HG03520 (cell line): ENCODE measurements at regions not wholly inside any gene's neighbourhood (a gene's known extent, or its start where the extent isn't known, plus 50 kb on each side); places are given as distances from the start of the nearest gene placed in this dataset.
A peak's percentile ranks its signal among the peaks of the same experiment; 100 is the strongest.
"Not testable (repeated sequence)": the region's sequence is repeated elsewhere in the genome, so short reads cannot be mapped to it uniquely, and the experiment has no call there.

Experiments used
- ATAC-seq: cut with Tn5 transposase; IDR thresholded peaks from one replicate; pipeline ENCODE4 v1.9.1; 2021; ENCODE audit warnings: mild to moderate bottlenecking, moderate library complexity; ENCODE audit not compliant: unreplicated experiment

DNA sequence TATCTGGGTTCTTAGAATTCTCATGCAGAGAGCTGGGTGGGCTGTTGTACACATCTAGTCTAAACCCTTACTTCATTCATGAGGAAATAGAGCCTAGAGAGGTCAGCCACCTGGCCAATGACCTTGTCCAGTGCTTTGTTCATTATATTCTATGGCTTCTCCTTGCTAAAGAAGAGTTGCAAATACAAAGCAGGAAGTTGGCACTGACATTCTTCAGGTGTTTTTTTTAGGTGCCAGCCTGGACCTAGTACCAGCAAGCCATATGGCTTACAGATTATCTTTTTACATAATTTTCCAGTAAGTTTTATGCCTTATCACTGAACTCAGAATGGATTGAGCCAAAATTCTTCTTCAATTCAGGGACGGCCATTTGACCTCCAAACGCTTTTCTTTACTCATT, 54.7 kb upstream of the PGM2 start:
- ATAC-seq: no peak

DNA sequence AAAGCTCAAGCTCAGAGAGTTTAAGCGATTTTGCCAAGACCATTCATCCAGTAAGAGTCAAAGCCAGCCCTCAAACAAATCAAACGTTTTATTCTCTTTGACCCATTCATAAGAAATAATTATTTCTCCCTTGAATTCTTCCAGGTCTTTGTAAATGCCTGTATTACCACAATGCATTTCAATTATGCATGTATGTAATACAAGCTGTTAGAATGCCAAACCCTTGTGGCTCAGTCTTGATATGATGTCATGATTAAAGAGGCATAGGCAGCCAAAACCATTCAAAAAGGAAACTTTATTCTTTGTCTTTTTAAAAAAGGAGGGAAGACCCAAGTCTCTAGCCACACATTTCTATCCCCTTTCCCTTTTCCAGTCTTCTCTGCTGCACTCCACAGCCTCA, 56.5 kb upstream of the PGM2 start:
- no peak for ATAC-seq

DNA sequence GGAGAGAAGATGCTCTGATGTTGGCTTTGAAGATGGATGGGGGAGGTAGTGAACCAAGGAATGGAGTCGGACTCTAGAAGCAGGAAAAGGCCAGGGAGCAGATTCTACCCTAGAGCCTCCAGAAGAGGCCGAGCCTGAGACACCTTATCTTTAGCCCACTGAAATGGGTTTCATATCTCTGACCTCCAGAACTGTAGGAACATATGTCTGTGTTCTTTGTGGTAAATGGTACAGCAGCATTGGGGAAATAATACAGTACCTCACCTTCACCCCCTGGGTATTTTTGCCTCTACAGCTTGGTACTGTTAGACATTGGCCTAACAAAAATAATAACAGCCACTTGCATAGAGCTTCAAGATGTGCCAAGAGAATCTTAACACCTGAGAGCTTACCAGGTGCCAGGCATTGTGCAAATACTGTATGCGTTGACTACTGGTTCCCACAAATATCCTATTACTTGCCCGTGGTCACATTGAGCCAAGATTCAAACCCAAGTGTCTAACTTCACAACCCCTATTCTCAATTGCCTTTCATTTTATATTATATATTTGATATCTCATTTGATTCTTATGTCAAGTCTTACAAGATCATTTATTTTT, 57.0 kb upstream of the PGM2 start:
- no peak for ATAC-seq

DNA sequence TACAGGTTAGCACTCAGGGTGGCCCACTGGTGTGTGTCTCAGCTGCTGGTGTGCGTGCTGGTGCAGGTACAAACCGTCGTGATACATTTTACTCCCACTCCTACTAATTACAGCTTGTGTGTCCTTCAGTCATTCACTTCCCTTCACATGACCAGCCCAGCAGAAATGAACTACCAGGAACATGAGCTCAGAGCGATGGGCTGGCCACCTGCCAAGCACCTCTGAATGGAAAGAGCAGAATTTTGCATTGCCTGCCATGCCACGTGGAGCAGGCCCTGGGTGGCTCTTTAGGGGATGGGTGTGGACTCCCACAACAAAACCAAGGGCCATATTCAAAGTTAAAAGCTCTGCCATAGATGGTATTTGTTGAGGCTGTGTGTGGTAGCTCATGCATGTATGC, 58.9 kb upstream of the PGM2 start:
- no peak for ATAC-seq

DNA sequence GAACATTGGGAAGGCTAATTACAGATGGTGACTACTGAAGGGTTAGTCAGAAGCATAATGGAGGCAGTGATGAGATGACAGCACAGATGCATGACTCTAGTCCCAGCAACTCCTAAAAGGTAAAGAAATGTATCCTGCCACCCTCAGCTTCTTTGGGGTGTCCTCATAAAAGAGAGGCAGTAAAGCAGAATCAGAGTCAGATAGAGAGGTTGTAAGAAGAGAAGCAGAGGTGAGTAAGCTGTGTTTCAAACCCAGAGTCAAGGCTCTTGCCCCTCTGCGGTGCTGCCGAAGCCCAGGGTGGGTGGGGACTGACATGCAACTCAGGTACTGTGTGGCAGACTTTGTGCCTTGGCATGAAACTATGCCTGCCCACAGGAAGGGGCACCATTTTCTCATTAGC, 59.5 kb upstream of the PGM2 start:
- ATAC-seq: no peak

DNA sequence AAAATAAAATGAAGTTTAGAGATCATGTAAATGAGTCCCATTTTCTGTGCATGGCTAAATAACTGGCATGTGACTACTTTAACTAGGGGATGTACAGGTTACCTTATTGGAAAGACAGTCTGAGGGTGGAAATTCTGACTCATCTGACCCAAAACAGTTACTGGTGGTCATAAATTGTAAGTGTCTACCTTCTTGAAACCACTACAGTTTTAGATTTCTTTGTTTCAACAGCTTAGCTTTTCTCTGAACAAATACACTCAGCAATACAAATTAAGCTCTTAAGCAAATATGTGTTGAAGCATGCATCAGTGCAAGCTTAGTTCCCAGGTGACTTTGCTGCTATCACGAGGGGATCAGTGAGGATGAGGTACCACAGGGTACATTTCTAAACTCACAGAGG, 60.7 kb upstream of the PGM2 start:
- peak; percentile 70 for ATAC-seq

DNA sequence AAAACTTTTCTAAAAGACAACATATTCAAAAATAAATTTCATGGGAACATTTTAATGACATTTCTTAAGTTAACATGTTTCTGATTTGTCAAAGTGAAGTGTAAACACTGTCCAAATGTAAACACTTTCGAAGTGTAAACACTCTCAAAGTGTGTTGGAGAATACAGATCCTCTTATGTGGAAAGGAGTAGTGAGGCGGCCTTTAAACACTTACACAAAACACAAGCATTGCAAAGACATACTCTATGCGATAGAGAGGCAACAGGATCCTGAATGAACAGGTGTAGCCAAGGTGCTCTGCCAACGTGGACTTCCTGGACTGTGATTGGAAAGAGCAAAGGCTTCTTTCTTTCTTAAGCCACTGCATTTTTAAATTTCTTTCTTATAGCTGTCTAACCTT, 62.7 kb upstream of the PGM2 start:
- ATAC-seq: no peak

DNA sequence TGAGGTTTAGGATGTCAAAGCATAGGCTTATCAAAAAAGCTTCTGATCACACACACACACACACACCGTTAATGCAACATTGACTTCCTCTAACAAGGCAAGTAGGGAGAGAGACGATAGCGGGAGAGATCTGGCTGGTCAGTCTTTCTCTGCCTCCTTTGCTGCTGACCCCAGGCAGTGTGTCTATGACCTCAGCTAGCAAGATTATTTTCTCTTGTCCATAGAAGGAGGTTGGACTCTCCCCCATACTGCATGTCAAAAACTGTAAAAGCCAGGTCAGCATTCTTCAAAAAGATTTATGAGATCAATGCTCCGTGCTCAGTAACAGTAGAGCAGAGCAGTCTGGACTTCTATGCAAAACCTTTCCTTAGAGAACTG, 63.5 kb upstream of the PGM2 start:
- no peak for ATAC-seq

DNA sequence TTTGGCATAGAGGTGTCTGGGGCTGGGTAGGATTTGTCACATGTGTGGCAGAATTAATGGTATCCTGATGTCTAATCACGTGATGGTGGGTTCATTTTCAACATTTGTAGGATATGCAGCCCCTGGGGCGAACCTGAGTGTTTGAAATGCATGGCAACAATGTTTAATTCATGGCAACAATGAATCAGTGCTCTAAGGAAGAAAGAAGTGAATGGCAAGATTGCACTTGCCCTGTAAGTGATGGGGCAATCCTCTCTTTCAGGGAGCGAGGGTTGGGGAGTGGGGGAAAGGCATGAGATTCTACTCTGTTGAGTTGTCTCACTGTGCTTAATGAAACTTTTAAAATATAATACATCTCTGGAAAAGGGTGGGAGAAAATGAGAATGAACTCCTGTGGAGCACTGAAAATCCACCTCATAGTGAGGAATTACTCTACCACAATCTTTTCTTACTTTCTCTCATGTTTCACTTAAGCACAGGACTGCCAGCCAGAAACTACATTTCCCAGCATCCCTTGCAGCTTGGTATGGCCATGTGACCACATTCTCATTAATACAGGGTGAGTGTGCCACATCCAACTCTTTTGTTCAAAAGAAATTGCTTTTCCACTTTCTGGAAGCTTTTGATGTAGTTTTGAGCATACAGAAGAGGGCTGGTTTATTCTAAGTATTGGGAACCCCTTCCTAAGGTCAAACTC, 64.0 kb upstream of the PGM2 start:
- no peak for ATAC-seq

DNA sequence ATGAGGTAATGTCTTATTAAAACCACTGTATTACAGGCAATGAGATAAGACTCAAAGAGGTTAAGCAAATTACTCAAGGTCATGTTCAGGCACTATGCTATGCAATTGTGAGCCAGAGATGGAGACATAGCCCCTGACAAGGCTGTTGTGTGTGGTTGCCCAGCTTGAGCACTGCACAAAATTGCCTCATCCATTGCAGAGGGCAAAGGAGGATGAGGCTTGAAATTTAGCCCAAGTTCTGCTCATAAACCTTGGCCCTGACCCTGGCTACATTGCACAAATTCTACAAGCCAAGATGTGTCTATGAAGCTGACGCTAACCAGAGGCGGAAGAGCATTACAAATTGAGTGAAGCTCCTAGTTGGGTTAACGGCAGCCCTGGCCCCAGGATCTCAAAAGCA, 65.6 kb upstream of the PGM2 start:
- no peak for ATAC-seq

DNA sequence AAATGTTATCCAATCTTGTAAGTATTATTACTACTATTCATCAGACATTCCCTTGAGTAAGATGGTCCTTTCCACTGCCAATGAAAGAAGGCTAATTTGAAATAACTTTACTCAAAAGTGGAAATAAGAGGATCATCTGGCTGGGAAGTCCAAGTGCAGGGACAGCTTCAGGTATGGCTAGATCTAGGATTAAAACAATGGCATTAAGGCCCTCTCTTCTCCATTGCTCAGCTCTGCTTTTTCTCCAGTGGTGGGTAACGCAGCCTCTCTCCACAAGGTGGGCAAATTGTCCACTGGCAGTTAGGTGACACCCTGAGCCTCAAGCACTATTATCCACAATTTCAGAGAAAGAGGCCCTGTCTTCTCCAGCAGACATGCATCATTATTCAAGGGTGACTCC, 66.7 kb upstream of the PGM2 start:
- no peak for ATAC-seq

DNA sequence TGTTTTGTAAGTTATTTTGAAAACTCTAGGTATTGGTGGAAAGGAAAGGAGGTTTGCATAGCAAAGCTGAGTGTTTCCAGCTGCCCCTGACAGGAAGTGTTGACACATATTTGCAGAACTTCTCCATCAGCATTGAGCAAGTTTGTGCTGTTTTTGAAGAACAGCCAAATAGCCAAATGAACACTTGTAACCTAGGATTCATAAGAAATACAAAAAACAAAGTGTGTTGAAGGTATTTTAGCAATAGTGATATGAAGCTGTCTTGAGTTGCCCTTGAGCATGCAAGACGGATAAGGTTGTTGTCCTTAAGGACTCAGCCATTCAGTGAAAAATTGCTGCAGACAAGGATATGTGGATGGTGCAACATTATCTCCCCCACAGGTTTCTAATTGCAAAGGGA, 68.3 kb upstream of the PGM2 start:
- ATAC-seq: no peak

DNA sequence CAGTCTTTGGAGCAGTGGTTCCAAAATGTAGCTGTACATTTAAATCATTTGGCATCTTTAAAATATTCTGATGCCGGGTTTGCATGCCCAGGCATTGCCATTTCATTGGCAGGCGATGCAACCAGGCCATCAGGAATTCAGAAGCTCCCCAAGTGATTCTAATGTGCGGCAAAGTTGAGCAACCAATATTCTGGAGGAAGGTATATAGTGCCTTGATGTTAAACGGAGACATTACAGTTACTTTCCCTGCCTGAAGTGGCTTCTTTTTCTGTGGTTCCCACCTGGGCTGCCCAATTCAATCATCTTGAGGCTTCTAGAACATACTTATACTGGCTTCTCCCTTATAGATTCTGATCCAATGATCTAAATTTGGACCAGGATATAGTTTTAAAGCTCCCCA, 68.7 kb upstream of the PGM2 start:
- no peak for ATAC-seq

DNA sequence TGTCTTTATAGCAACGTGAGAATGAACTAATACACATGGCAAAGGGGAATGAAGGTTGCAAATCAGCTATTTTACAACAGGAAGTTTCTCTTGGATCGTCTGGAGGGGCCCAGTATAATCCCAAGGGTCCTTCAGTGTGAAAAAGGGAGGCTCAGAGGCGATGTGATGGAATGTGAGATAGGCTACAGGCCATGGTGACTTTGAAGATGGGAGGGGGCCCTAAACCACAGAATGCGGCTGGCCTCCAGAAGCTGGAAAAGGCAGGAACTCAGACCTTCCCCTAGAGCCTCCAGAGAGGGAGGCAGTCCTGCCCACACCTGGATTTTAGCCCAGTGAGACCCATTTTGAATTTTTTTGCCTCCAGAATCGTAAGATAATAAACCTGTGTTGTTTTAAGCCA, 69.4 kb upstream of the PGM2 start:
- no peak for ATAC-seq

DNA sequence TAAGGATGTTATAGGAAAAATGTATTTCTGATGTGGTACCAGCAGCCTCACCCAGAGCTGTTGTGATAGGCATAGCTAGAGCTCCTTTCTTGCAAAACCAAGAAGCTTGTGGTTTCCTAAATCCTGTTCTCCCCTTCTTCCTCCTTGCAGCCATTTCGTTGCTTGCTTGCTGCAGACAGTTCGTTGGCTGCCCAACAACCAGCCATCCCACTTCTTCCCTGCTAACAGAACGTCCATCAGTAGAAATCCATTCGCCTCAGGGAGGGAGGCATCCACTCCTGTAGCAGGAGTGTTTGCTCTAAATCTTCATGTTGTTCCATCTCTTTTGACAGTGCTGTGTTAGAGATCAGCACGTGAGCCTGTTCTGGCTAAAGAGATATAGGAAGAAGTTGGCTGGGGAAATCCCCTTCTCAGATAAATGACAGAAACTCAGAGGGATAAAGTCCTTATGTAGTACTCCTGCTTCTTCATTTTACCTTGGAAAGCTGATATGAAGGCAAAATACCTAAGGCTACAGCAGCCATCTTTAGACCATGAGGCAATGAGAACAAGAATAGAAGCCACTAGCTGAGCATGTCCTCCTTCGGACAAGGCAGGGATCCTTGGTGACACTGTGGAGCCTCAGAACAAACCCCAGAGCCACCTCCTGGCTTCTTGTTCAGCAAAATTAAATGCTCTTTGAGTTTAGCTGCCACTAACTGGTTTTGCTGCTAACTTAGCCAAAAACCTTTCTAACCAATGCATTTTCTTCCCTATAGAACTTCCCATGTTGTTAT, 68.4 kb upstream of the RELL1 start:
- no peak for ATAC-seq

DNA sequence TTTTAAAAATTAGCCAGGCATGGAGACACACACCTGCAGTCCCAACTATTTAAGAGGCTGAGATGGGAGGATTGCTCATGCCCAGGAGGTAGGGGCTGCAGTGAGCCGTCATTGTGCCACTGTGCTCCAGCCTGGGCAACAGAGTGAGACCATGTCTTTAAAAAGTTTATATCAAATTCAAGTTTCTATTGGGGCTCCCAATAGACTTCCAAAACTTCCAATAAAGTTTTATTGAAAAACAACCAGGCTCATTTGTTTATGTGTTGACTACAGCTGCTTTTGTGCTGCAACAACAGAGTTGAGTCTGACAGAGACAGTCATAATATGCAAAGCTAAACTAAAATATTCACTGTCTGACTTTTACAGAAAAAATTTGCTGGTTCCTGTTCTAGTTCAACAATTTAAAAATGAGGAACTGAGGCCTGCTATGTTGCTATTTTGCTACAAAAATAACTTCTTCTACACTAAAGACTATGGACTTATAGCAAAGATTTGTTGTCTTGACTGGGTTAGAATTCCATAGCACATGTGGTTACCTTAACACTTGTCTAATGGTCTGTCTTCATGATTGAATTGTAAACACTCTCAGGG, 63.3 kb upstream of the RELL1 start:
- peak; percentile 71 for ATAC-seq

DNA sequence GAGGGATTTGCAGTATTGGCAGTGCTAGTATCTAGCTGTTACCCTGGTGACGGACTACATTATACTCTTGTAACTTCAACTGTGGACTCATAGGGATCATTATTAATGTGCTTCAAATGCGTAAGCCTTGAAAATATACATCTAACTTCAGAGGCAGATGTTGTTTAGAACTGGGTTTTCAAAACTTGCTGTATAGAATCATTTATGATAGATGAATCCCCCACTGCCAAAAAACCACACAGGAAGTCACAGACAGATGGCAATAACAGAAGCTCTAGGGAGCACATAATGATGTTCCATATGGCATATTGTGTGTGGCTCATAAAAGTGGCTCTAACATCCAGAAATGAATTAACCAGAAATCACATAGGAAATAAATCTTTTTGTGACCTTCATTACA, 62.3 kb upstream of the RELL1 start:
- no peak for ATAC-seq

DNA sequence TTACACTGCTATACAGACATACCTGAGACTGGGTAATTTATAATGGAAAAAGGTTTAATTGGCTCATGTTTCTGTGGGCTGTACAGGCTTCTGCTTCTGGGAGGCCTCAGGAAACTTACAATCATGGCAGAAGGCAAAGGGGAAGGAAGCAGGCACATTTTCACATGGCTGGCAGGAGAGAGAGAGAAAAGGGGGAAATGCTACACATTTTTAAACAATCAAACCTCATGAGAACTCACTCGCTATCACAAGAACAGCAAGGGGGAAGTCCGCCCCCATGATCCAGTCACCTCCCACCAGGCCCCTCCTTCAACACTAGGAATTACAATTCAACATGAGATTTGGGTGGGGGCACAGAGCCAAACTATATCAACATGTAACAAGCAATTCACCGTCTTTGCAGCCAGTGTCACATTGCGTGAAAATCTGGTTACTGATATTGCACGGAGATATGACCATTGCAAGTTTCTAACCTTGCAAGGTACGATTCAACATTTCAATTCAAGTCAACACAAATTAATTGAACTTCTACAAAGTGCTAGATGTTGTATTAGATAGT, 61.7 kb upstream of the RELL1 start:
- ATAC-seq: no peak

DNA sequence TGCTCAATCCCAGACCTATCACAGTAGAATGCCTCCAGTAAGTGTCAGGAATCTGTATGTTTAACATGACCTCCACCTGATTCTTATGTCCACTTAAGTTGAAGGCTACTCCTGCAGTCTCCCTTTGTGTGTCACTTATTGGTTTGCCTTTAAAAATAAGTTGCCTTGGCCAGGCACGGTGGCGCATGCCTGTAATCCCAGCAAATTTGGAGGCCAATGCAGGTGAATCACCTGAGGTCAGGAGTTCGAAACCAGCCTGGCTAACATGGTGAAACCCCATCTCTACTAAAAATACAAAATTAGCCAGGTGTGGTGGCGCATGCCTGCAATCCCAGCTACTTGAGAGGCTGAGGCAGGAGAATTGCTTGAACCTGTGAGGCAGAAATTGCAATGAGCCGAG, 60.7 kb upstream of the RELL1 start:
- not testable (repeated sequence) for ATAC-seq

DNA sequence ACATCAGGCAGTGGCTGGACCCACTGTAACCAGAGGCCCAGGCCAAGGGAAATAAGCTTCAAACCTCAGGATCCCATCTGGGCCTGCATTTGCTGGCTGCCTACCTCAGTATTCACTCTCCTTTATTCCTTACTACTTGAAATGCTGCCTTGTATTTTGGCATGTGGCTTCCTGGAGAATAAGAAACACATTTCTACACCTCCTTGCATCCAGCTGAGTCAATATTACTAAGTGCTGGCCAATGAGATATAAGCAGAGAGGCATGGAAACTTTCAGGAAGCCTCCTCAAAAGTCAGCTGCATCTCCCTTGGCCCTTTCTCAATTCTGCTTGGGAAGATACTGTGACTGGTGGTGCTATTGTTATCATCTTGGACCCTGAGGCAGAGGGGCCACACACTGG, 59.8 kb upstream of the RELL1 start:
- no peak for ATAC-seq

DNA sequence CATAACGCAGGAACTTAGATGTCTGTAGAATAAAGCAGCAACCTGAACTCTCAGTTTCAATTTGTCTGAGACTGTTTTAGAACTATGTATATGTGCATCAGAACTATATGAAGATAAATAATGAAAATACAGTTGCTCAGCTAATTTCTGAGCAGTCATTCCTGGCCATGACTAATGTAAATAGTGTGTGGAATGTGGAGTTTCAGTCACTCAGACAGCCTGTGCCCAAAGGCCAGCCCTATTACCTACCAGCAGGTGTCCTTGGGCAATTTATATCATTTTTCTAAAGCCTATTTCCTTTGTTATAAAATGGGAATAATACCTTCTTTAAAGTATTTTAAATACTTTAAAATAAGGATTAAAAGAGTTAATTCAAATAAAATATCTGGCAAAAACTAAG, 56.0 kb upstream of the RELL1 start:
- ATAC-seq: no peak

DNA sequence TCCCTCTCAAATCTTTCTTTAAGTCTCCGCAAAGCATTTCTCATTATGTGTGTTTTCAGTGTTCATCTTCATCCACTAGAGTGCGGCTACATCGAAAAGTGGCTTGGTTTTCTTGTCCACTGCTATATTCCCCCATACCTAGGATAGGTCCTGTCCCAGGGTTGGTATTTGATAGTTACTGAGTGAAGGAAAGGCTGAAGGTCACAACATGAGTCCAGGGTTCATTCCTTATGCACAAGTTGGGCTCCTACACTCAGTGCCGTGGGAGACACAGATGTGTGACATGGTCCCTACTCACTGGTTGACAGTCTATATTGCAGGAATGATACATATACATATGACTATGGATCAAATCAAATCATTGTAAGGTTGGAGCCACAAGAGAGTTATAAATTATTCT, 55.4 kb upstream of the RELL1 start:
- ATAC-seq: no peak
